HepG2 (cell line): ENCODE measurements at regions not wholly inside any gene's neighbourhood (a gene's known extent, or its start where the extent isn't known, plus 50 kb on each side); places are given as distances from the start of the nearest gene placed in this dataset.
"Not testable (repeated sequence)": the region's sequence is repeated elsewhere in the genome, so short reads cannot be mapped to it uniquely, and the experiment has no call there.

Source experiments
- ATAC-seq: fragments of 200-7000 bp; cut with Tn5 transposase; 3 replicates; pipeline ENCODE4 v1.9.1; 2020; ENCODE audit warnings: mild to moderate bottlenecking, moderate library complexity
- BruUV-seq: library from RNA; stranded (reverse); fragments of 400-500 nt; replicated peaks from 2 replicates; lab custom pipeline; 2021; lab: Mats Ljungman, UMichigan
- CTCF ChIA-PET: fragments of 300-600 bp; formaldehyde crosslinking; extraction: SDS; loops from one replicate; lab custom pipeline; 2021; ENCODE audit warnings: low total read pairs, inconsistent platforms, low intra/inter-chr PET ratio; lab: Yijun Ruan, JAX
- POLR2A ChIA-PET: fragments of 350-600 bp; sonication (Branson Sonifier 250); formaldehyde crosslinking; loops from one replicate; lab custom pipeline; 2020; ENCODE audit warnings: antibody characterized with exemption, inconsistent platforms; lab: Yijun Ruan, JAX
- DNase-seq: peaks from one replicate; pipeline ENCODE4 v3.0.0-alpha.2; 2015; ENCODE audit warnings: low spot score
- FAIRE-seq: peaks from 3 replicates; lab custom pipeline; 2011; peaks lifted over from hg19 to GRCh38; lab: Jason Lieb, UNC
- H2AFZ ChIP-seq: one replicate; pipeline ENCODE4 v1.6.1; 2011; ENCODE audit warnings: low read length, inconsistent platforms
- H3K27ac ChIP-seq: fragments of 300-600 bp; 3 replicates; pipeline ENCODE4 v1.8.0; 2011; ENCODE audit warnings: mixed run types, mild to moderate bottlenecking, mixed read lengths, low read length, inconsistent platforms; ENCODE audit not compliant: insufficient read depth; ENCODE audit errors: extremely low read length
- H3K27me3 ChIP-seq, 2 experiments: fragments of 200-600 bp in 1 of 2; 2 replicates in 1 of 2; 3 replicates in 1 of 2; pipeline versions ENCODE4 v1.6.0 to v1.8.0; 2011; ENCODE audit warnings: low read length in 2 of 2, mild to moderate bottlenecking in 2 of 2, moderate library complexity in 2 of 2, inconsistent platforms in 1 of 2; ENCODE audit not compliant: insufficient read depth in 2 of 2, control insufficient read depth in 1 of 2
- H3K36me3 ChIP-seq, 2 experiments: fragments of 200-600 bp in 1 of 2; replicated peaks in 1 of 2; 2 replicates in 1 of 2; 3 replicates in 1 of 2; pipeline versions ENCODE4 v1.5.1 to v1.8.0; 2011; ENCODE audit warnings: low read length in 2 of 2, inconsistent platforms in 1 of 2; ENCODE audit not compliant: insufficient read depth in 2 of 2, control insufficient read depth in 1 of 2
- H3K4me1 ChIP-seq: 2 replicates; pipeline ENCODE4 v1.5.1; 2012; ENCODE audit warnings: low read length, inconsistent platforms; ENCODE audit not compliant: insufficient read depth
- H3K4me2 ChIP-seq: 2 replicates; pipeline ENCODE4 v1.6.0; 2011; ENCODE audit warnings: low read depth, low read length, inconsistent platforms
- H3K4me3 ChIP-seq, 3 experiments: fragments of 200-600 bp in 1 of 3; sonication (generic), shearing (Covaris generic) in 1 of 3; replicated peaks in 1 of 3; 2 replicates each; pipeline ENCODE4 v1.5.1; 2011 to 2016; ENCODE audit warnings: low read length in 3 of 3, inconsistent platforms in 2 of 3, low read depth in 2 of 3, mild to moderate bottlenecking in 2 of 3, control low read depth in 1 of 3, mixed read lengths in 1 of 3; ENCODE audit not compliant: insufficient read depth in 1 of 3
- H3K79me2 ChIP-seq: one replicate; pipeline ENCODE4 v1.6.1; 2011; ENCODE audit warnings: low read length, inconsistent platforms; ENCODE audit not compliant: insufficient read depth
- H3K9ac ChIP-seq: 2 replicates; pipeline ENCODE4 v1.6.0; 2011; ENCODE audit warnings: mild to moderate bottlenecking, low read depth, low read length, inconsistent platforms; ENCODE audit not compliant: insufficient read depth
- H3K9me3 ChIP-seq: 2 replicates; pipeline ENCODE4 v1.5.1; 2012; ENCODE audit warnings: mild to moderate bottlenecking, low read length
- H4K20me1 ChIP-seq: 2 replicates; pipeline ENCODE4 v1.6.0; 2011; ENCODE audit warnings: inconsistent platforms, mild to moderate bottlenecking, low read length, moderate library complexity; ENCODE audit not compliant: insufficient read depth
- HES4 ChIP-seq: sonication (generic); formaldehyde crosslinking; IDR thresholded peaks from 2 replicates; pipeline ENCODE4 v1.9.0; 2021; ENCODE audit warnings: mild to moderate bottlenecking, missing genetic modification reagents, borderline replicate concordance
- SETDB1 ChIP-seq: sonication (generic); formaldehyde crosslinking; IDR thresholded peaks from 2 replicates; pipeline ENCODE4 v1.5.1; 2020; ENCODE audit warnings: missing genetic modification reagents, mild to moderate bottlenecking, borderline replicate concordance
- TSC22D2 ChIP-seq: sonication (generic); formaldehyde crosslinking; IDR thresholded peaks from 2 replicates; pipeline ENCODE4 v1.5.1; 2020; ENCODE audit warnings: missing genetic modification reagents, mild to moderate bottlenecking, borderline replicate concordance
- ZNF780A ChIP-seq: sonication (generic); formaldehyde crosslinking; IDR thresholded peaks from 2 replicates; pipeline ENCODE4 v1.8.0; 2022; ENCODE audit warnings: mild to moderate bottlenecking, missing genetic modification reagents, moderate library complexity
- WGBS: methylation state at CpG from one replicate; pipeline ENCODE4 v1.1.6; 2017; ENCODE audit warnings: low lambda C conversion rate; 5-methylcytosine and 5-hydroxymethylcytosine counted together
- in situ Hi-C: cut with HindIII; loops from 2 replicates; pipeline ENCODE4 v1.10.0; 2017; ENCODE audit warnings: low pct_unique_long_range_greater_than_20kb; ENCODE audit not compliant: extremely low pct_ligation_motif_present
- intact Hi-C: fragments of 100-400 bp; cut with micrococcal nuclease; formaldehyde crosslinking; loops from one replicate; pipeline ENCODE4 v1.10.0; 2022; ENCODE audit not compliant: unreplicated experiment
- TF ChIP-seq, protein P1 (sequence below): sonication (generic); formaldehyde crosslinking; IDR thresholded peaks from 2 replicates; pipeline ENCODE4 v1.4.0; 2020; ENCODE audit warnings: missing genetic modification reagents, borderline replicate concordance

DNA sequence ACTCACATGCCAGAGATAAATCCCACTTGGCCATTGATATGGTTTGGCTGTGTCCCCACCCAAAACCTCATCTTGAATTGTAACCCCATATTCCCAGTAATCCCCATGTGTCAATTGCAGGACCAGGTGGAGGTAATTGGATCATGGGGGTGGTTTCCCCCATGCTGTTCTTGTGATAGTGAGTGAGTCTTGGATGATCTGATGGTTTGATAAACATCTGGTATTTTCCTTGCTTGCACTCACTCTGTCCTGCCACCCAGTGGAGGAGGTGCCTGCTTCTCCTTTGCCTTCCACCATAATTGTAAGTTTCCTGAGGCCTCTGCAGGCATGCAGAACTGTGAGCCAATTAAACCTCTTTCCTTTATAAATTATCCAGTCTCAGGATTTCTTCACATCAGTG is 50.4 kb upstream of the B3GAT2 start:
- BruUV-seq, intact Hi-C loops: not testable (repeated sequence)

DNA sequence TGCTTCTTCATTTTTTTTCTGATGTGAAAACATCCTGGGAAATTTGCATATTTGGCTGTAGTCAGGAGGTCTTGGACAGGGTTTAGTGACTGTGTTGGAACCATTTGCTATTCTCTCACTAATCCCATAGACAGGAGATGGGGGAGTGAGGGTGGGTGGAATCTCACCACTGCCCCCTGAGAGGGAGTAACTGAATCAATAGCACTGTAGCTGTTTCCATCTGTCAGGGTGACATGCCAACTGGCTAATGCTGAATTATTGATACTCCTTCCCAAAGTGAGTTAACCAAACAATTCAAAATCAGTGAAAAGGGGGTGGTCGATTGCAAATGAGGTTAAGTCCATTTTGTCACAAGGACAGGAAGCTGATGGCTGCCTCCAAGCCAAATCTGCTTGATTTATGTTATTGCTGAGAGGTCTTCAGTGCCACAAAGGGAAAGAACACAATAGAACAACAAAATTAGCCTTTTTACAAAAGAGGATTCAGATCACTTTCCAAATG is 55.1 kb upstream of the B3GAT2 start:
- POLR2A ChIA-PET, result no interaction called here
- in situ Hi-C loops, result loop anchor here (10.0 kb wide), 2 partner anchors 307 to 707 kb away; partner anchors contain the start of gene COL9A1
- no peak overlapping the region for H3K27ac ChIP-seq
- H3K4me3 ChIP-seq, result no peak overlapping the region
- no peaks in the 10 kb centered on the region for H3K36me3 ChIP-seq
- no peak for ATAC-seq
- H3K4me1 ChIP-seq, result no peaks in the 10 kb centered on the region
- no peak for TF ChIP-seq TSC22D2 (CRISPR knock-in tag)
- TF ChIP-seq, protein P1, sequence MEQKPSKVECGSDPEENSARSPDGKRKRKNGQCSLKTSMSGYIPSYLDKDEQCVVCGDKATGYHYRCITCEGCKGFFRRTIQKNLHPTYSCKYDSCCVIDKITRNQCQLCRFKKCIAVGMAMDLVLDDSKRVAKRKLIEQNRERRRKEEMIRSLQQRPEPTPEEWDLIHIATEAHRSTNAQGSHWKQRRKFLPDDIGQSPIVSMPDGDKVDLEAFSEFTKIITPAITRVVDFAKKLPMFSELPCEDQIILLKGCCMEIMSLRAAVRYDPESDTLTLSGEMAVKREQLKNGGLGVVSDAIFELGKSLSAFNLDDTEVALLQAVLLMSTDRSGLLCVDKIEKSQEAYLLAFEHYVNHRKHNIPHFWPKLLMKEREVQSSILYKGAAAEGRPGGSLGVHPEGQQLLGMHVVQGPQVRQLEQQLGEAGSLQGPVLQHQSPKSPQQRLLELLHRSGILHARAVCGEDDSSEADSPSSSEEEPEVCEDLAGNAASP, result no peak
- no peak for TF ChIP-seq HES4
- TF ChIP-seq SETDB1 (CRISPR knock-in tag), result no peak
- TF ChIP-seq ZNF780A, result no peak
- TF ChIP-seq, all 625 proteins: peak for 0
- no TSS peak for BruUV-seq
- CTCF ChIA-PET, result interaction anchor here (1.0 to 1.6 kb wide), 2 partner anchors 641 to 702 kb away, joined by 4 read pairs; no protein-coding TSS in a partner anchor
- WGBS, result 0% methylated on average over 1 of the region's 1 CpG
- Histone ChIP-seq H3K9me3 (no peaks in the 10 kb centered on the region), H2AFZ (no peak overlapping the region), H4K20me1 (no peaks in the 10 kb centered on the region), H3K27me3 (no peaks in the 10 kb centered on the region), H3K79me2 (no peaks in the 10 kb centered on the region), H3K4me2 (no peak overlapping the region), H3K9ac (no peak overlapping the region)
- FAIRE-seq (no peak), DNase-seq (no peak)
- intact Hi-C loops, result loop anchor here (2.0 to 10.0 kb wide), 5 partner anchors 127 to 790 kb away; no protein-coding TSS in a partner anchor

More for the DNA sequence above, 50.4 kb upstream of the B3GAT2 start:
- H2AFZ ChIP-seq, ATAC-seq, H3K27me3 ChIP-seq, H3K4me1 ChIP-seq, FAIRE-seq, H3K4me3 ChIP-seq, H3K9ac ChIP-seq, H3K9me3 ChIP-seq, H3K4me2 ChIP-seq, H3K79me2 ChIP-seq, H3K27ac ChIP-seq, in situ Hi-C loops, H3K36me3 ChIP-seq, CTCF ChIA-PET, DNase-seq, H4K20me1 ChIP-seq, POLR2A ChIA-PET: not testable (repeated sequence)
